HK-2 (cell line): ENCODE measurements at regions not wholly inside any gene's neighbourhood (a gene's known extent, or its start where the extent isn't known, plus 50 kb on each side); places are given as distances from the start of the nearest gene placed in this dataset.
"Not testable (repeated sequence)": the region's sequence is repeated elsewhere in the genome, so short reads cannot be mapped to it uniquely, and the experiment has no call there.

Experiments
- DNase-seq: peaks from one replicate; pipeline ENCODE4 v3.0.0-alpha.2; 2018; ENCODE audit not compliant: unreplicated experiment

DNA sequence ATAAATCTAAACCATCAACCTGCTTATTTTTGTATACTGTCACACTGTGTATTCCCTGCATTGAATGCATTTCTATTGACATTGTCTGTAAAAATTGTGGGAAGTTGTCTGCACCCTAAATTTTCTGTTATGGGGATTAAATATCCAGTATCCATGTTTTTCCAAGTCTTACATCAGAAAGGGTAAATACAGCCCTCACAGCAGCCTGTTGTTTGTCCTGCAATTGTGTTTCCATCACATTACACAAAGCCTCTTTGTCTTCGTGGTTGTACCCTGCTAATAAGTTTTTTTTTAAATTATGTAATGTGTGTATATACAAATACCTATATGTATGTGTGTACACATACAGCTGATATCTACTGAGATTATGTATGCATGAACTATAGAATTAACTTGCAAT is 109.2 kb upstream of the PTPN20 start:
- not testable (repeated sequence) for DNase-seq

DNA sequence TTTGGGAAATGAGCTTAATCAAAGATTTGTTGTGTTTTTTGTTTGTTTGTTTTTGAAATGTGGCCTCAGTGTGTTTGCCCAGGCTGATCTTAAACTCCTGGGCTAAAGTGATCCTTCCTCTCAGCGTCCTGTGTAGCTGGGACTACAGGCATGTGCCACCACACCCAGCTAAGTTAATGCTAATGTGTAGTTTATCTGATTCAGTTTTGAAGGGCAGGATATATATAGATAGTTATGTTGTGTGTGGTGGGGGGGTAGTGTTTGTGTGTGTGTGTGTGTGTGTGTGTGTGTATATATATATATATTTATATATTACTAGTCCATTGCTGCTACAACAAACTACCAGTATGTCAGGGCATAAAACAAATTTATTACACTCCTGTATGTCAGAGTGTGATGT is 108.1 kb upstream of the PTPN20 start:
- not testable (repeated sequence) for DNase-seq

DNA sequence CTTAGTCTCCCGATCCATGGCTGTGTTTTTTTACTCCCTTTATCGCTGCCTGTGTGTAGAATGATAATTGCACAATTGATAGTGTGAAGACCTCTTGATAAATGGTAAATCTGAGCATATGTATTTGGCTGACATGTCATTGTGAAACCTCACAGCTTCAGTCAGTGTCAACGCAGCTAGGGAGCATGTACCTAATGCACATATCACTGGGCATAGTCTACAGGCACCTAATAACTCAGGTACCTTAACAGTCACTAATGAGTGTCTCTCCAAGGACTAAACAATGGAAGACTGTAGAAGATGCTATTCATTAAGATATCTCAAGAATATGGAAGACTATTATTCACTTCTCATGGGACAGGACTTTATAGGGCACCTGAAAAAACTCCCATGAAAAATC is 101.0 kb upstream of the PTPN20 start:
- not testable (repeated sequence) for DNase-seq

DNA sequence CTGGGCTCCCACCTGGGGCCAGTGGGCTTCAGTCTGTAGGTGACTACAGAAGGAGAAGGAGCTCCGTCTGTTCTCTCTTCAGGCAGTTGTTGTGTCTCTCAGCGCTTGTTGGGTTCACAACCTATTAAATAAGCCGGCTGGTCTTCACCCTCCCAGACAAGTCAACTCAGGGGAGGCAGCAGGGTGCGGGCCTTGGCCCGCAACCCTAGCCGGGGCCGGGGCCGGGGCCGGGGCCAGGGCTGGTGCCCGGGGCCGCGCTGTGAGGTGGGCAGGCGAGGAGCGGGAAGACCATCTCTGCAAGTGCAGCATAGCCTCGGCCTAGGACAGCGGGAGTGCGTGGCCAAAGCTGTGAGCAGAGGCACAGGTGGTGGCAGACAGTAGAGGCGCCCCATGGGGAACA is 95.1 kb upstream of the PTPN20 start:
- DNase-seq: not testable (repeated sequence)

DNA sequence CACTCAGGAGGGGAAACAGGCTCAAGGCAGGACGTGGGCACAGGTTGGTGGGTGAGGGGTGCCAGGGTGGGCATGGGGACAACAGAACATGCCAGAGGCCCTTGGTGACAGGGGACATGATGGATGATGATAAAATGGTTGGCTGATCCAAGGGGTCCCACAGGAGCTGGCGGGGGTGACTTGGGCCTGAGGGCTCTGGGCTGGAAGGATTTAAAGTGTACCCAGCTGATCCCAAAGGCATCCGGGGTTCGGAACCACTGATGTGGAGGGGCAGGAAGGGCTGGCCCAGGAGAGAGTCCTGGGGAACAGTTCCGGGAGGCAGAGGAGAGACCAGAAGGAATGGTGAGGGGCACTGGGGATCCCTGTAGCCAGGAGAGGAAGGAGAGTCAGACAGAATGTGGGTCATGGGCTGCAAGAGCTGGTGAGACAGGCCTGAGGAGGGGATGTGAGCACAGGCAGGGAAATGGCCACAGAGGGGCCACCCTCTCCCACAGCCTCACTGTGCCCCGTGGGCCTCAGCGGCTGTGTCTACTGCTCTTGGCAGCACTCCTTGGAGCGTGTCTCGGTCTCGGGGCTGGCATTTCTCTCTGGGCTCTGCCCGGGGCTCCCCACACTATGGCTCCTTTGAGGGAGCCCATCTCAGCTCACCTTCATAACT is 70.7 kb upstream of the PTPN20 start:
- not testable (repeated sequence) for DNase-seq

DNA sequence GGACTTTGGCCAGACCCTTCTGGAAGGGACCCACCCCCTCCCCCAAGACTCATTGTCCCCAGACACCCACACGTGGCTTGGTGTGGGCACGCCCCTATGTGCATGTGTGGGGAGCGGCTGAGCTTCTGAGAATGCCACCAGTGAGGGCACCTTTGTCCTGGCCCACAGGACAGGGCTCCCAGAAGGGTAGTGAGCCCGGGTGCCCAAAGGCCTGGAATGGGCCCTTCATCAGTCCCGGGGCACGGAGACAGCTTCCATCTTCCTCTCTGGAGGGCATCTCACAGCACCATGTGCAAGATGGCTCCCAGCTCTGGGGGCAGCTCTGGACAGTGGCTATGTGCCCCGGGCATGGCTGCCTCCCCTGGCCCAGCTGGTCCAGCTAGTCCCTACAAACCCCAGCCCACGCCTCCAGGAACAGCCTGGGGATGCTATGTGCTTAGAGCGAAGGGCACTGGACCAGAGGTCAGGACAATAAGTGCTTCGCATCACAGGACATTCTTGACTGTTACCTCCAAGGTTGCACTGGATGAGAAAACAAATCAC is 70.1 kb upstream of the PTPN20 start:
- not testable (repeated sequence) for DNase-seq

DNA sequence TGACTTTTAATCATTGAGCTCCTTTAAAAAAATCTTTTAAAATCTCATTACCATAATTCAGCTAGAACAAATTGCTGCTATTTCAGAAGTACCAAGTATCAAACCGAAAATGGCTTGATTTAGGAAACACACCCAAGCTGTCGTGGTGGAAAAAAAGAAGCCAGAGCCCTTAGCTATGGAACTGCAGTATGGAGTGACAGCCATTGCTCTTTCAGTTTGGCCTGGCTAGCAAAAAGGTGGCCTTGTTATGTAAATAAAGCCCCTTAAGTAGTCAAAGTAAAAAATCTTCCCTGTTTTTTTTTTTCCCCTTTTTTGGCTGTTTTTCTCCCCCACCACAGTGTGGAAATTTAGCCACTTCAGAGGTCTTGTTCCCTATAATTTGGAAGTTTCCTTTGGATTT is 66.0 kb upstream of the PTPN20 start:
- DNase-seq: not testable (repeated sequence)

DNA sequence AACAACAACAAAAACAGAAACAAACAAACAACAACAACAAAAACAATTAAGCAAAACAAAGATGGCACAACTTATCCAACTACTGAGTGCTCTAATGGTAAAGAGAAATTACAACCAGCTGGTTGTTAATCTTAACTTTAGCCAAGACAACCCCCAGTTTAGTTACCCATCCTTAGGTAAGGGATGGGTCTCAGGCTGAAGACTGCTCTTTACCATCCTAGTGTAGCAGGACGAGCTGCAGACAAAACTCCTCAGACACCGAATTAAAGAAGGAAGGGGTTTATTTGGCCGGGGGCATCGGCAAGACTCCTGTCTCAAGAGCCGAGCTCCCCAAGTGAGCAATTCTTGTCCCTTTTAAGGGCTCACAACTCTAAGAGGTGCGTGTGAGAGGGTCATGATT is 65.6 kb upstream of the PTPN20 start:
- not testable (repeated sequence) for DNase-seq

DNA sequence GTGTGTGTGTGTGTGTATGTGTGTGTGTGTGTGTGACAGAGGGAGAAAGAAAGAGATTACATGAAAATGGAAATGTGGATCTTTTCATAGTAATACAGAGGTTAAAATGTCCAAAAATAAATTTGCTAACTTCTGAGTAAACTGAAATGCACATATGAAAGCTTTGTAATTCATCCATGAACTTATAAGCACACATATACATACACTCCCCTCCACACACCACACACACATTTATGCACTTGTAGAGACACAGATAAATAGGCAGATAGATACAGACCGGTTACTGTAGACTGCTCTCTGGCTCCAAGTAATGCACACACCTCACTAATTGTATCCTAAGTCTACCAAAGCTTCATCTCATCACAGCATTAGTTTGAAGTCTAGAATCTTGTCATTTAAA is 50.5 kb upstream of the PTPN20 start:
- DNase-seq: not testable (repeated sequence)
